DOHH2 (cell line): ENCODE measurements at regions not wholly inside any gene's neighbourhood (a gene's known extent, or its start where the extent isn't known, plus 50 kb on each side); places are given as distances from the start of the nearest gene placed in this dataset.

Experiments
- CTCF ChIP-seq: fragments of 200-600 bp; sonication (generic); IDR thresholded peaks from one replicate; pipeline ENCODE4 v1.5.1; 2014; ENCODE audit warnings: antibody characterized with exemption, mild to moderate bottlenecking, low read depth, low read length; ENCODE audit not compliant: poor library complexity, severe bottlenecking
- EZH2phosphoT487 ChIP-seq: fragments of 200-600 bp; sonication (generic); IDR thresholded peaks from 2 replicates; pipeline ENCODE4 v1.6.1; 2017; ENCODE audit warnings: borderline replicate concordance, mild to moderate bottlenecking, antibody characterized with exemption, low read length, moderate library complexity, mixed read lengths

GRCh38 chr17:72215490-72215889, 94.7 kb downstream of the SOX9 start:
- TF ChIP-seq CTCF, result no peak
- TF ChIP-seq EZH2phosphoT487, result no peak
